ENCODE measurements at regions not wholly inside any gene's neighbourhood (a gene's known extent, or its start where the extent isn't known, plus 50 kb on each side); places are given as distances from the start of the nearest gene placed in this dataset.
"Not testable (repeated sequence)": the region's sequence is repeated elsewhere in the genome, so short reads cannot be mapped to it uniquely, and the experiment has no call there.

GRCh38 chr4:124854968-124855367, 142.4 kb upstream of the ANKRD50 start:
- peak; percentile 54 for DNase-seq (ENCODE audit: low read depth)
- H3K4me3 ChIP-seq (ENCODE audit: low read length) = no peak overlapping the region
- TF ChIP-seq CTCF (conservative IDR thresholded peaks at IDR 0.05; ENCODE audit: low read length) = no peak

GRCh38 chr4:124851741-124852140, 139.2 kb upstream of the ANKRD50 start:
- no peak overlapping the region for H3K4me3 ChIP-seq (ENCODE audit: low read length)
- no peak for DNase-seq (ENCODE audit: low read depth)
- no peak for TF ChIP-seq CTCF (conservative IDR thresholded peaks at IDR 0.05; ENCODE audit: low read length)

- no peak for TF ChIP-seq CTCF (conservative IDR thresholded peaks at IDR 0.05; ENCODE audit: low read length)
- no peak overlapping the region for H3K4me3 ChIP-seq (ENCODE audit: low read length)
- DNase-seq (ENCODE audit: low read depth) = no peak
These were observed 133.8 kb upstream of the ANKRD50 start for GRCh38 chr4:124846306-124846705.

GRCh38 chr4:124839786-124840390, 127.4 kb upstream of the ANKRD50 start:
- no peak for DNase-seq (ENCODE audit: low read depth)
- no peak for TF ChIP-seq CTCF (conservative IDR thresholded peaks at IDR 0.05; ENCODE audit: low read length)
- no peak overlapping the region for H3K4me3 ChIP-seq (ENCODE audit: low read length)

GRCh38 chr4:124833831-124834505, 121.4 kb upstream of the ANKRD50 start:
- no peak for TF ChIP-seq CTCF (conservative IDR thresholded peaks at IDR 0.05; ENCODE audit: low read length)
- no peak for DNase-seq (ENCODE audit: low read depth)
- H3K4me3 ChIP-seq (ENCODE audit: low read length) = no peak overlapping the region

DNA sequence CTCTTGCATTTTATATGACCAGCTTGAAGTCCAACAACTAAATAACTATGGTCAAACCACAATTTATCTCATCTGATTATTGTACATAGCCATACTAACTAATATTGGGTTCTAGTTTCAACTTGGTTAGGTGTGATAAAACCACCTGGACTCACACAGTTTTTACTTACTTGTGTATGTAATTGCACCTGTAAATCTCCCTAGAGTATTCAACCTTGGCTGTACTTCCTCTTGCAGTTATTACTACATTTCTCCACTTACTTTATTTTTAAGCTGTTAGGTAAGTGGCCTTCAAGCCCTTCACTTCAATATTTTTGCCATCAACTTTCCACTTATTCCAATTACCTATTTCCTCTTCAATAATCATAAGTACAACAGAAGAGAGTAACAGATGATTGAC, 115.8 kb upstream of the ANKRD50 start:
- no peak overlapping the region for H3K4me3 ChIP-seq (ENCODE audit: low read length)
- no peak for TF ChIP-seq CTCF (conservative IDR thresholded peaks at IDR 0.05; ENCODE audit: low read length)
- DNase-seq (ENCODE audit: low read depth) = no peak

- TF ChIP-seq CTCF (conservative IDR thresholded peaks at IDR 0.05; ENCODE audit: low read length) = no peak
- no peak overlapping the region for H3K4me3 ChIP-seq (ENCODE audit: low read length)
- DNase-seq (ENCODE audit: low read depth) = no peak
These were observed 105.0 kb upstream of the ANKRD50 start for GRCh38 chr4:124817531-124817930.

DNA sequence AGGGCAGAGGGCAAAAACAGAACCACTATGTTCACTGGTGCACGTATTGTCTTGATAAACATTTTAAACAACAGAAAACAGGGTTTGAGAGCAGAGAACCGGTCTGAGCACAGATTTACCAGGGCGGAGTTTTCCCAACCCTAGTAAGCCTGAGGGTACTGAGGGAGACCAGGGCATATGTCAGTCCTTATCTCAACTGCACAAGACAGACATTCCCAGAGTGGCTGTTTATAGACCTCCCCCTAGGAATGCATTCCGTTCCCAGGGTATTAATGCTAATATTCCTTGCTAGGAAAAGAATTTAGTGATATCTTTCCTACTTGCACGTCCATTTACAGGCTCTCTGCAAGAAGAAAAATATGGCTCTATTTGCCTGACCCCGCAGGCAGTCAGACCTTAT, 99.7 kb upstream of the ANKRD50 start:
- H3K4me3 ChIP-seq (ENCODE audit: low read length); DNase-seq (ENCODE audit: low read depth): not testable (repeated sequence)
